HG02870 (cell line): ENCODE measurements at regions not wholly inside any gene's neighbourhood (a gene's known extent, or its start where the extent isn't known, plus 50 kb on each side); places are given as distances from the start of the nearest gene placed in this dataset.
"Not testable (repeated sequence)": the region's sequence is repeated elsewhere in the genome, so short reads cannot be mapped to it uniquely, and the experiment has no call there.

Source experiments
- ATAC-seq: cut with Tn5 transposase; IDR thresholded peaks from one replicate; pipeline ENCODE4 v1.9.1; 2021; ENCODE audit warnings: mild to moderate bottlenecking, moderate library complexity; ENCODE audit not compliant: unreplicated experiment

DNA sequence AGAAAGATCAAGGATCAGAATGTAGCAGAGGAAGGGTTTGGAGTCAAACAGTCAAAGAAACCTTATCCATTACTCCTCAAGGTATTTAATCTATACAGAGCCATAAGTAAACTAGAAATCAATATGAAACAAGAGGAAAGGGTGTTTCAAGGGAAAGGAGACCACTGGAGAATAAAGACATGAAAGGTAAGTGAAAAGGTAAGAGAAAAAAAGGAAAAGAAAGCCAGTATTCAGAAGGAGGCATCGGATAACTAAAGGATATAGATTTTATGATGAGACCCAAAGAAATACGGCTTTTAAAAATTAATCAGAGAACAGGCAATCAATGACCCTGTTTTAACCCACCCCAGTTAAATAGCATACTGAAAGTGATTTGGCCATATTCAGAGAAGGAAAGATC lies 438.7 kb upstream of the MIR17HG start:
- no peak for ATAC-seq

DNA sequence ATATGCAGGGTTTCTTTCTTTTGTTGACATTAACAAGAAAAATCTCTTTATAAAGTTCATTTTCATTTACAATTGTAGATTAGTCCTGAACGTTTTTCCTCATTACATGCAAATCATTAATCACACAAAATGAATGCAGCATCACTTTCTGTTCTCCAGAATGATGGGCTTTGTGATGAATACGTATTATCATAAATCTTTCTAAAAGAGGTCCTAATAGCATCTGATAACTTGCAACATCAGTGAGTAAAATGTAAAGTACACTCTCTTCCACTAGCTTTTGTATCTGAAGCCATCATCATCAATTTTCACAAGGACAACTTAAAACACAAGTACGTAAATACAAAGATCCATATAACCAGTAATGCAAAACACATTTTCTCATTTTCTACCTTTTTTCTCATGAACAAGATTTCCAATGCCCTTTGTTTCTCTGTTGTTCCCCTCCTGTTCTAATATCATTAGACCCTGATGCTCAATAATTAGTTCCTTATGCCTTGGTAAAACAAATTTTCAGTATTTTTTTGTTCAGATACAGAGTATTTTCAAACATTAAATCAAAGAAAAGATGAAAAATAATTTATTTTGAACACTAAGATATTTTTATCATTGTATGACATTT lies 437.4 kb upstream of the MIR17HG start:
- ATAC-seq = no peak

DNA sequence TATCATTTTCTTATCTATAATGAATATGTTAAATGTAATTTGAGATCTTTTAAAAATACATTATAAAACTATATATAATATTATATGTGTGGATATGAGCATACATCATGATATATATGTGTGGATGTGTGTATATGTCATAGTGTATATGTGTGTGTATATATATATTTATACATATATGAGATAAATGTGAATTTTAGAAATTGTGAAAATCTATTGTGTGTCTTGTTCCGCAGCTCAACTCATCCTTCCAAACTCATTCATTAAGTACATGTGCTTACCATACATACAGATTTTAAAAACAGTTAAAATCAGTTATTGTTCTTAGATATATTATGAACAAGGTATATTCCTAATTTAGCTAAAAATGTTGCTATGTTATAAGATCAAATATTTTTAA lies 435.2 kb upstream of the MIR17HG start:
- no peak for ATAC-seq

DNA sequence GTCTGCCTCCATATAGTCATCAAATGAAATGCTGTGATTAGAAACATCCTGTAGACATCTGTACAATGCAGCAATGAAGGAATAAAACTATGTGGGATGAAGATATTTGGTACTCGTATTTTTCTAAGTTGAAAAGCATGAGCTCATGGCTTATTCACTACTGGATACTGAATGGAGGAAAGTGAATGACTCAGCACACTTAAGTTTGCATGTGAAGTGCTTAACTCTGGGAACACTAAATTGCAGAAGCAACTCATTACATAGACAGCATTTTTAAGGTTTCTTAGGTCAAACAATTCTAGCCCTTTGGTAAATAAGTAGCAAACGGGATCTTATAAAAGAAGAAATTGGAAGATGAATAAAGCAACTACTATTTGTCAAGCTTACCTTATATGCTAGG lies 429.0 kb upstream of the MIR17HG start:
- ATAC-seq = no peak

DNA sequence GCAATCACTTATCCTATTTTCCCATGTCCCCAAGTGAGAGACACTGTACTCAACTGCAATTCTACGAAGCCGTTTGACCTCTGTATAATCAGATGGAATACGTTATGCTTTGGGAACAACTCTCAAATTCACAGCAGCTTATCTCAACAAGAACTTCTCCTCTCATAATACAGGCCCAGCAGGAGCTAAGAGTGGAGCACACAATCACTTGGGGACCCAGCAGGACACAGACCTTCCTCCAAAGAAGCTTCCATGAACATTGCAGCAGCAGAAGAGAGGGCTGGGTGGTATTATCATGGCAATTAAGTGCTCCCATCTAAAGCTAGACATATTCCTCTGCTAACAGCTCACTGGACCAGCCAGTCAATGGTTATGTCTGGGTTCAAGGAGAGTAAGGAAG lies 428.3 kb upstream of the MIR17HG start:
- no peak for ATAC-seq

DNA sequence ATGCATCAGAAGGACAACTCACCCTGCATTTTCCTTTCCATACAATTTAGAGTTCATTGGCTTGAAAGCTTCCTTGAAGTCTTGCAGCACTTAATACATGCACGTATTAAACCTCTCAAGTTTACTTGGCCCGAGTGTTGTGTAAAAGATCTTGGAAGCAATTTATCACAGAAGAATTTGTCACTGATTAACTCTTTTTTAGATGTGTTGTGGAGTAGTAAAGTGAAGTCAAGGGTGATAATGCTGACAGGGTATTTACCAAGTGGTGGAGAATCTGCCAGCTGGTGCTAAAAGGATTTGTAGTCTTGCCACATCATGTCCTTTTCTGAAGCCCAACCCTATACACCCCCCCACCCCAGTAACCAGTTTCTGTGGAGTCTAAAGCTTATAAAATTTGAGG lies 421.0 kb upstream of the MIR17HG start:
- ATAC-seq = no peak

DNA sequence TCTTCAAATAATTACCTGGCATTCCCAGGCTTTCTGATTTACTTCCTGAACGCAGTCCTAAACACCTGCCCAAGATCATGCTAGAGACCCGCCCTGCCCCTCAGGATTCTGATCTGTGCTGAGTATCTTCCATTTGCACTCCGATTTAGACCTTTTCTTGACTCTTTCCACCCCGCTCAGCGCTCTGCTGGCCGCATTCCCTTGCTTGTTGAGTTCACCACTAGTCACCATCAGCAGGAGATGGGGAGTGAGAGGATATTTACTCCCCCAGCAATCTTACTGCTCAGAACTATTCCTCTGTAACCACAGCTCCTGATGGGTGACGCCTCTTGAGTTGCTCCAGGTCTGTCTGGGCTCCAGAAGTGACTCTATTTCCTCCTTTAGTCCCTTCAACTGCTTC lies 419.4 kb upstream of the MIR17HG start:
- no peak for ATAC-seq

DNA sequence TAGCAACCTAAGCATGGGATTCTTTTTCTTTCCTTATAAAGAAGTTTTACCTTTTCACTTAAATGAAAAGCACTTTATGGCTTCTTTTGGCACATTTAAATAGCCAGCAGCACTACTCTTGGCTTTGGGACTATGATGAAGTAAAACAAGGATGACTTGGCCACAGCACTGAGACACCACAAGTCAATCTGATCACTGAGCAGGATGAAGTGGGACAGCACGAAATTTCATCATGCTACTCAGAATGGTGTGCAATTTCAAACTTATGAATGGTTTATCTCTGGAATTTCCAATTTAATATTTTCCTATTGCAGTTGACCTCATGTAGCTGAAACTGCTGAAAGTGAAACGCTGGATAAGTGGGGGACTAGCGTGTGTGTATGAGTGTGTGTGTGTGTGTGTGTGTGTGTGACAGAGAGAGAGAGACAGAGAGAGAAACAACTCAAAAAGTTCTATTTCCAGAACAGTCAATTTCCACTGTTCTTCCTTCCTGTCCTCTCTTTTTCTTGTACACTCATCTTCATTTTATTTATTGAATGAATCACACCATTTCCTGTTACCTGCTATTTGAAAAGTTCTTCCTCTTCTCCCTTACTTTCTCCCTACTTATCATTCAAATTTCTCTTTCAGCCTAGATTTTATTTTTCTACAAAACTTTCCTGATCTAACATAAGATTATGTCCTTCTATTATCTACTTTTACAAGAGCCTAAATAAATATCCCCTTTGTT lies 414.2 kb upstream of the MIR17HG start:
- ATAC-seq = no peak

DNA sequence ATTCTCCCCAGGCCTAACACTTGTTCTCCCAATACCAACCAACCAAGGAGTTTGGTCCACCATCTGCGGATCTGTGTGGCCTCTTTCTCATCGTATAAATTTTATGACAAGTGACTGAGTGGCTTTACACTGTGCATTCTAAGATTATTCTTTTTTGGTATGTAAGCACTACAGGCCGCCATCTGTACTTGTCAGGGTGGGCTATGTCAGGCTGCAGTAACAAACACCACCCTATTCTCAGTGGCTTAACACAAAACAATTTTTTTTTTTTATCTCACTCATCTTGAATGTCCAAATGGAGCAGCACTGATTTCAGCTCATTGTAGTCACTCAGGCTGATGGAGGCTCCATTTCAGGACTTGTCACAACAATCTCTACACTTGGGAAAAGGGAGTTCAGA lies 412.7 kb upstream of the MIR17HG start:
- no peak for ATAC-seq

DNA sequence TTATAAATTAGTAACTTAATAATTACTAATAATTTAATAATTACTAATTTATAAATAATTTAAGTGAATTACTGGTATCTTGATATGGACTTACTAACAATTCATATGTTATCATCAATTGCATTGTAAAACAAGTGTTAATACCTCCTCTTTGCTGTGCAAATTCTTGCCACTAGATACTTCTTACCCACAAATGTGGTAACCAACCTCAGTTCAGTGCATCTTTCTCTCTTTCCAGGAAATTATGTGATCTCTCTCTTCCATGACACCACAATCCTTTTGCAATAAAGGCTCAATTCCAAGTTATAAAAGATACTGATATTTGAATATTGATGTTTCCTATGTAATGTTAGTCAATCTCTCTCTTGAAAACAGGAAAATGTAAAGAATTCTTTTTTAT lies 408.6 kb upstream of the MIR17HG start:
- ATAC-seq = no peak

DNA sequence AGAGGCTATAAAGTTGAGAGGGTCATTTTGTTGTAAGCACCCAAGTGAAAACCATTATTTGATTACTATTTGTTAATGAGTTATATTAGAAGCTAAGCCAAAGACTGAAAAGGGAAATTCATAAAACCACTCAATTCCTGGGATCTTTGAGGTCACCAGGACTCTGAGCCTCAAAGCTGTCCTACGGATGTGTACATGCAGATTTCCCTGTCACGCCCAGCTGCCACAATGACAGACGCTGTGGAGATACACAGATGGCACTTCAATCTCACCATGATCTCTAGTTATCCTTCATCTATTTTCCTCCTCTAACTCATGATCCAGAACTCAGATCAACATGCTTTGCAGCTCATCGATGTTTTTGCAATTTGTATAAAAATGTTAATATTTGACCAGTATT lies 403.5 kb upstream of the MIR17HG start:
- ATAC-seq = no peak

DNA sequence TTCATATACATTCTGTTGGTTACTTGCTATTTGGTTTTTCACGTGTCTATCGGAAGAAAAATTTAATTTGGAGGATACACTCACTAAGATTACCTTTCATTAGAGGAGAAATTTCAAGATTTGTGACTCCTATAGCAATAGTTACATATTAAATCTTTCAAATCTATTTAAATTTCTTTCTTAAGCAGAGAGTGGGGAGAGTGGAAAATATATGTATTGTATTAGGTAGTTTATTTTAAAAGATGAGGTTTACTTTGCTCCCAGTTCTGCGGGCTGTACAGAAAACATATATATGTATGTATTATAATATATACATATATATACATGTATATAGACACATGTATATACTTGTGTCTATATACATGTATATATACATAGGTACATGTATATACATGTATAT lies 402.3 kb upstream of the MIR17HG start:
- not testable (repeated sequence) for ATAC-seq

DNA sequence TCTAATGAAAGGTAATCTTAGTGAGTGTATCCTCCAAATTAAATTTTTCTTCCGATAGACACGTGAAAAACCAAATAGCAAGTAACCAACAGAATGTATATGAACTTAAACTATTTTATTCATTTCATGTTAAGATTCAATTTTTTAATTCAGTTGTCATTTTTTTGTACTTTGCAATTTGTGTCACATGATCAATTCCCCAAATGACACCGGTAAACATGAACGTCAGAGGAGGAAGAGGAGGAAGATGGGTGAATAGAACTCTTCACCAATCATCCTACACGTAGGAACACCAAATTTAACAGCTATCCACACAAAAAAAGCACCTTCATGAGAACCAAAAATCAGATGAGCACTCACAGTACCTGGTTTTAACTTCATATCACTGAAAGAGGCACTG lies 401.4 kb upstream of the MIR17HG start:
- not testable (repeated sequence) for ATAC-seq

DNA sequence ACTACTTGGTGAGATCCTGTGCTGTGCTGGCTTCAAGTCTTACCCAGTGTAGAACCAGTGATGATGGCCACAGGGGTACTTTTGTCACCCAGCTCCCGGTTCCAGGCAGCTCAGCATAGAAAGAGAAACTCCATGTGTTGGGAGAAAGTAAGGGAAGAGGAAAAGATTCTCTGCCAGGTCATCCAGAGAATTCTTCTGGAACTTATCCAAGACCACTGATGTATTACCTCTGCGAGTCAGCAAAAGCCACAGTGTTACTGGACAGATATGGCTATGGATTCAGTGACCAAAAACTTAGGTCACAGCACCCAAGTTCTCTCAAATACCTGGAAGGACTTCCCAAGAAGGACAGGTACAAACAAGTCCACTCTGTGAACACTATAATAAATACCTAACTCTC lies 399.5 kb upstream of the MIR17HG start:
- ATAC-seq = no peak

DNA sequence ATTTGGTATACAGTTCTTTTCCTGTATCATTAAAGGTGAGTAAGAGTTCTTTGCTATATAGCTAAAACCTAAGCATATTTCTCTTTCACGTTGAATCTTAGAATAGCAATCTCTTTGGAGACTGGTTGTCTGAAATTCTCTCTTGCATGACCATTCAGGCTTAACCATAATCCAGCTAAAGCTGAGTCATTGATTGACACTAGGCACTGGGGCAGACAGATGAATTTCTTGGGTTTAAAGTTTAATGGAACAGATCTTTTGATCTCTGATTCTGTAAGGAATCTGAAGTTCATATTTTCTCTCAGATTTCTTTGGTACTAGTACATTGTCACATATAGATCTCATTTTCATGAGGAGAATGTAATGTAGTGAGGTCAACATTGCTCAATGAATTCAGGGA lies 397.3 kb upstream of the MIR17HG start:
- no peak for ATAC-seq

DNA sequence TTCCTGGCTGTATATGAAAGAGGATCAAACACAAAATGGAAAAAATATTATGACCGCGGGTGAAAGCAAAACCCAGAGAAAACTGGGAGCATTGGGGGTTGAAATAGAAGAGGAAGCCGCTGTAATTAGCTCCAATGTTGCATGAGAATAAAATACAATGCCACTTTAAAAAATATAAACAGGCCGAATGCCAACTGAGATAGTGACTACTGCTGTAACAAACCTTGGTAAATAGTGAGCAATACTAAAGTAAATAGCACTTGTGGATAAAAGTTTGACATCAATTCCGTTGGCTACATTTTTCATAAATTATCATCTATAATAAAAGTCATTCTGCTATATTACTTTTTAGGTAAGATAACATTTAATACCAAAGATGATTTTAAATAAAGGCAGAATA lies 395.8 kb upstream of the MIR17HG start:
- no peak for ATAC-seq

DNA sequence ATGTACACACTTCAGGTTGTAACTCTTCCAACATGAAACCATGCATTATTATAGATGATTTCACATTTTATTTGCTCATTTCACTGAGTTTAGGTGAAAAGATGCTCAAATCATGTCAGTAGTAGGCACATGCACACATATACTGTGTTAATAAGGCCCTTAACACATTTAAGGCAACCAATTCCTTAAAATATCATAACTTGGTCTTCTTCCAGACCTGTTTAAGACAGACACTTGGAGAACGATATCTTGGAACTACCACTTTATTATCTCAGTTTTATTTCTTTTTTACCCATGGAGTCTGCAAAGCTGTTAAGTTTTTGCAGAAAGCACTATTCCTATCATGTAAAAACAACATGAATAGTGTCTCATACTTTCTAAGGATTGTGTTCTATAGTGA lies 395.2 kb upstream of the MIR17HG start:
- no peak for ATAC-seq

DNA sequence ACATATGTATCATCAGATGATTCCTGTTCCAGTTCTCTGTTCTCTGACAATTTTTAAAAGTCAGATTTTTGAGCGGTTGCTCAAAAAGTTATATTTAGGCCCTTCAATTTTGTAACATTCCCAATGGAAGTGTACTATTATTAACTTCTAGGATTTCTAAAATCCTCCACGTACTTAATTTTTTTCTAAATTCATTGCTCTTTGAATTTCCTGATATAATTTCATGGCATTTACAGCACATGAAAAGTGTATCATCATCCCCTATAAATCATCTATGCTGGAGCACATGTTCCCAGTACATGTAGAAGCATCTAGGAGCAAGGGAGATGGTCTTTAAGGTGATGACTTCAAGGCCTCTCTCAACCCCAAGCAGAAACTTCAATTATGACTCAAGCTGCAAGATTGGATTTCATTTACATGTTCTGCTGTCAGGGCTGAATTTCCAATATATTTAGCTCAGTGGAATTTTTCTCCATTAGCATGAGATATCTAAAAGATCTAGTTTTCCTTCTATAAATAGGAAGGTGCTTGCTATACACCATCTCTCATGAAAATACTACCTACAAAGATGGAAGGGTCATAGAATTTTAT lies 392.8 kb upstream of the MIR17HG start:
- no peak for ATAC-seq

DNA sequence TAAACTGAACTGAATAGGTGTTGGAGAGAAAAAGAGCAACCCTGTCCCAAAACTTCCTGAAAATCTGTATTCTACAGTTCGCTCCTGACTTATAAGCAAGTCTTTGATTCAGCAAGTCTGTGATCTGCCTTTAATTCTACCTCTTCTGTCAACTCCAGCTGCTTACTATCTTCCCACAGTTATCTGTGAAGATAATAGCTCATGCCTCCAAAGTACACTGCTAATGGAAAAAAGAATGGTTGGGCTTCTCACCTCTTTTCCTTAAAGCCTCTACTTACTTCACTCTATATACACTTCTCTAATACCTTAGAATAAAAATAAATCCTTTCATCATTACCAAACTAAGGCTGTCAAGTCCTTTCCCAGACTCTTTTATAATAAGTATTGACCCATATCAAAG lies 391.5 kb upstream of the MIR17HG start:
- ATAC-seq = no peak

DNA sequence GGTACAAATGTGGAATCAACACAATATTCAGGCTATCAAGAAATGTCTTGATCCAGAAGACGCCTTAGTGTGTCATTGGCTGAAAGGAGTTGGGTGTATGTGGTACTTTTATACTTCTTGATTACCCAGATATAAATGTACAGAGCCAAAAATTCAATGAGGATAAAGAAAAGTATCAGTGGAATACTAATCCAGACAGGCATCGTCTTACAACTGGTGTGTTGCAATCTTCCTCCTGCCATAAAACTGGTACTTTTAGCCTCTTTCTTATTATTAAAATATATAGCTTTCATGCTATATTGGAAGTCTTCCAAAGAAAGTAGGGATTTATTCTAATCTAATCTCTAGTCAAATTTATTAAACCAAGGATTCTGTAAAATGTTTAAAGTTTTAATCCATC lies 388.6 kb upstream of the MIR17HG start:
- no peak for ATAC-seq

DNA sequence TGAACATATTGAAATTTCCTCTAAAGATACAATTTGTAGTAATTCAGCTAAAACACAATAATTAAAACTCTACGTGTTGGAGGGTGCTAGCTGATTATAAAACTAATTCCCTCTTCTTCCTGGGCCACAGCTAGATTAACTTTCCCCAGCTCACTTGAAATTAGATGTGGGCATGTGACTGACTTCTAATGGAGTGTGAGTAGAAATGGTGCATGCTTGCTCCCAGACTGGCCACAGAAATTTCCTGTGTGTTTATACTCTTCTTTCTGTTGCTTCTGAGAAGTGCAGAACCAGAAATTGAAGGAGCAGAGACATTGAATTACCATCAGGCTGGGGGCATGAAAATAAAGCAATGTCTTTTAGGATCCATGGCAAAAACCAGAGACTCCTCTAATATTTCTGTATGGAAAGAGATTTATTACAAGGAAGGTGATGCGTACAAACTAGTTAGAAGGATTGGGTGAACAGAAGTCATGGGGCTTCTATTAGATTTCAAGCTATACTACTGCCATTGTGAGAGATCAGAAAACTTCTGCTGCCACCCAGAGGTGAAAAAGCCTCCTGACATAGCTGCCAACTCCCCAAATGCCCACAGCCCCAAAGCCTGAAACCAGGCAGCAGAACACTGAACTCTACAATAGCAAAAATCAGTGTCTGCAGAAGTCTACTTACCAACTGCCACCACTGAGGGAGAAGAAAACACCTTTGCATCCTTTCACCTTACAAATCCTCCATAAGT lies 379.2 kb upstream of the MIR17HG start:
- no peak for ATAC-seq
